Activated CD4-positive, alpha-beta T cell treated with anti-CD3 and anti-CD28 coated beads, Interleukin-2, Interleukin-4, amounts not matched to agents 100 ng/mL and 50 ng/mL, durations not matched to agents 16 hours and 8 hours (primary cell): ENCODE measurements at regions not wholly inside any gene's neighbourhood (a gene's known extent, or its start where the extent isn't known, plus 50 kb on each side); places are given as distances from the start of the nearest gene placed in this dataset.
"Not testable (repeated sequence)": the region's sequence is repeated elsewhere in the genome, so short reads cannot be mapped to it uniquely, and the experiment has no call there.

Experiments used
- DNase-seq: peaks from one replicate; pipeline ENCODE4 v3.0.0-alpha.2; 2020; ENCODE audit warnings: low spot score

DNA sequence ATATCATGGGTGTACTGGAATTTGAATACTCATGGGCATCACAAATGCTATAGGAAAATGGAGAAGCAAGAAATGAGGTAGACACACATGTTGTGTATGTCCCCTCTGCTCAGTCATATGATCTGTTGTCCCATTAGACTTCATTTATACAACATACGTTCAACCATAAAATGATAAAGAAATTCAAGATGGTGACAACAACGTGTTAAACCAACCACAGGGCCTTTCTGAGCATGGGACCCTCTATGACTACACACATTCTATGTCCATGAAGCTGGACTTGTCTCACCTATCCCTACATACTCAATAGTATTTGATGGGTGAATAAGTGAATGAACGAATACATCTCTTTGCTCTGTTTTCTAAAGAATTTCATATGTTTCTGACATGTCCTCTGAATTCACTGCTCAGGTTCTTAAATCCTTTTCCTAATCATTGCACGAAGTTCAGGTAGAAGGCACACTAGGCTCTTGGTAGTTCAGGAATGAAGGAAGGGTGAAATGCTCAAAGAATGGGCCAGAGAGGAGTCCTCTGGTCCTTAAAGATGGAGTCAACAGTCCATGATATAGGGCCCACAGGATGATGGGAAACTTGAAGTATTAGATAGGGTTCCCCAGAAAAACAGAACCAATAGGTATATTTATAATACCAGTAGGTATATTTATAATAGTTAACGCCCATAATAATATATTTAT lies 105.7 kb upstream of the PPM1H start:
- DNase-seq, result no peak

DNA sequence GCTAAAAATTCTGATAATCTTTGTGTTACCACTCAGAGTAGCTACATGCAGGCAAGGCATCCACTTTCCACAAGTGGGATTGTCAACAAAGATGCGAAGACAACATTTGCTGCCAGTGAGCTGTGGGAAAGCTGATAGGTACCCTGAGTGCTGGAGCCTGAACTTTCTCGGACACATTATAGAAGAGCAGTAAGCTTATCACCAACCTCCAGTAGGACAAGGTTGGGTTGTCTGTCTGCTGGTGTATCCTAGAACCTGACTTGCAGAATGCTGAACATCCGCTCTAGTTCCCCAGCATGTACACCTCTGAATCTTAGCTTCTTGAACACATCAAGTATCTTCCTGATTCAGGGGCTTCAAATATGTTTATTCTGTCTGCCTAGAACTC lies 103.8 kb upstream of the PPM1H start:
- DNase-seq, result no peak

DNA sequence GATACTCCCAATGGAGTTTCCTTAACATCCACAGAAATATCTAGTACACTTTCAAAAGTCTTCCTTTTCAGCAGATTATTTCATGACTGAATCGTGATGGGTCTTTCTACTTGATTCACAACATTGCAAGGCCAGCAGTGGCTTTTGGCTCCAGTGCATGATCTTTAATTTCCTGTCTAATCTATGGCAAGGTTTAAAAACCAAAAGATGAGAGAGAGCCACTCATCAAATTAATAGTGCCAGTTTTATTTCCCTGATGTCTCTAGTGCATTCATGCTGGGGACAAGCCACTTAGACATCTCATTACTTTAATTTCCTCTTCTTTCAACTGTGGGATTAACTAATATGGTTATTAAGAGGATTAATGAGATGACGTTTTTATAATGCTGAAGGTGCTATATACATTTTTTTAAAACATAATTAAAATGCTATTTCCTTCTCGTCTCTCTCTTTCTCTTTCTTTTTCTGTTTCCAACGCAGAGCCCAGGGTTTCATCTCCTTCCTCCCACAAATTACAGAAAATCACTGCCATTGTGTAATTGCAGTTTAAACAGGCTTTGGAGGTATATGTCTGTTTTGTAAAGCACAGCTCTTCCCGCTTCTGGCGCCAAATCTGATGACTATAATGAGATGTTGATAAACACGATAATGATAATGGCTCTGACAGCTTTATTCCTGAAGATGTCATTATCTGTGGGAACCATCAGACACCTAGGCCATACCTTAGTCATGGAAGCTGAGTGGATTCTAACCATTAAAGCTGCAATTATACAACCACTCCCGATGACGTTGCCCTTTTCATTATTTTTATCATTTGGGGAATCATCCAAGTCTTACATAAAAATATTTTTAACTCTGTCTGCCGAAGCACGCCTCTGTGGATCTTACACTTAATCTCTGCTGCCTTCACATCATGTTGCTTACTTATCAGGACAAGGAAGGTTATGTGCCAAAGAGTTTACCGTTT lies 103.1 kb upstream of the PPM1H start:
- DNase-seq, result no peak

DNA sequence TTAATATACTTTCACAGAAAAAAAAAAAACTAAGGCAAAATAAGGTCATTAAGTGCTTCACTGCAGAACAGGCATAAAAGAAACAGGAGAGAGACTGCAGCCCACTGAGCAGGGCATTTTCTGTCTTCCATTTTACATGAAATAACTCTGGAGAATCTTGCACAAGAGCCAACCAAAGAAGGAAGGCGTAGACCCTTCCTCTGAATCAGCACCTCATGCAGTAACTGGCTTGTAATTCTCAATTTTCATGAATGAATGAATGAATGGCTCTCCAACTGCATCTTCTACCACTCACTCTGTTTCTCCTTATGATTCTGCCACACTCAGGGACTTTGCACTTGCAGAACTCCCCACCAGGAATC lies 102.0 kb upstream of the PPM1H start:
- DNase-seq, result no peak

DNA sequence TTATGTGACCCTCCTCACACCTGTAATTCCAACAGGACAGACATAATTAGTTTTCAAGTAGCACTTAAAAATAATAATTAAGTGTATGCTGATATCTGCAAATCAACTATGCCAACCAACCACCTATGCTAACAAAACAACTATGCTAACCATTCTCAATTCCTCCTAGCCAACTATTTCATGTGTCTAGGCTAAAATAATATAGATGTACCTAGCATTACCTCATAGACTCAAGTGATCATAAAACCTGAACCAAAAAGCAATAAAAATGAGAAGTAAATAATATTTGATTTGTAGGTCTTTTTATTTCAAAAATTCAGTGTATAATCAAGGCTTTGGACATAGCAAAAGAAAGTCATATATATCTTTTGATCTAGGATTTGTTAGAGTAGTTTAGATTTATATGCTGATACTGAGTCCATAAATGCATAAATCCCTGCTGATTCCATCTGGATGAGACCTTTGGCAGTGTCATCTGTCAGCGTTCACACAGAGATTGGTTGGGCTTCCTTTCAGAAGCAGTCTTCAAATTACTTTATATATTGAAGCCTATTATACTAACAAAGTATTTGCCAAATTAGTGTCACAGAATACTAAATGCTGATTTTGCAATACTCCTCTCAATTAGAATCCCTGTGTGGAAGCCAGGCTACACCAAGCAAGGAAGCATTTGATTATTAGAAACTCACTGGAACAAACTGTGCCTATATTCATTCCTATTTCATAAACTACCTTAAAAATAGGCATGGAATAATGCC lies 101.4 kb upstream of the PPM1H start:
- no peak for DNase-seq

DNA sequence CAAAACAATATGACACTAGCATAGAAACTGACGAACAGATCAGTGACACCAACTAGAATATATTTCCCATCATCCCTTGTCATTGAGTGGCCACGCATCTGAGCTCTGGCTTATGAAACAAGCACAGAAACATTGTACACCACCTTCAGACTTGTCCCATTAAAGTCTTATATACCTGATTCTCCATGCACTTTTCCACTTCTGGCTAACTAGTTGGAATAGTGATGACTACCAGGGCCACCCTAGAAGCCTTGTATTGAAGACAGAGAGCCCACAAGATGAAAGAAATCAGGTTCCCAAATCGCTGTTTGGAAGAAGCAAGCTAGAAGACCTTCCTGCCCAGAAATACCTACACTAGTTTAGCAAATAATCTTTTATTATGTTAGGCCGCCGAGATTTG lies 99.7 kb upstream of the PPM1H start:
- DNase-seq, result no peak

DNA sequence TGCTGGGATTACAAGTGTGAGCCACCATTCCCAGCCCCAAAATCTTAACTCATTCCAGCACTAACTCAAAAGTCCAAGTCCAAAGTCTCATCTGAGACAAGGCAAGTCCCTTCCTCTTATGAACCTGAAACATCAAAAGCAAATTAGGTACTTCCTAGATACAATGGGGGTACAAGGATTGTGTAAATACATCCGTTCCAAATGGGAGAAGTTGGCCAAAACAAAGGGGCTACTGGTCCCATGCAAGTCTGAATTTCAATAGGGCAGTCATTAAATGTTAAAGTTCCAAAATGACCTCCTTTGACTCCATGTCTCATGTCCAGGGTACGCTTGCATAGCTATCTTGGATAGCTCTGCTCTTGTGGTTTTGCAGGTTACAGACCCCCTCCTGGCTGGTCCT lies 94.7 kb upstream of the PPM1H start:
- DNase-seq, result no peak

DNA sequence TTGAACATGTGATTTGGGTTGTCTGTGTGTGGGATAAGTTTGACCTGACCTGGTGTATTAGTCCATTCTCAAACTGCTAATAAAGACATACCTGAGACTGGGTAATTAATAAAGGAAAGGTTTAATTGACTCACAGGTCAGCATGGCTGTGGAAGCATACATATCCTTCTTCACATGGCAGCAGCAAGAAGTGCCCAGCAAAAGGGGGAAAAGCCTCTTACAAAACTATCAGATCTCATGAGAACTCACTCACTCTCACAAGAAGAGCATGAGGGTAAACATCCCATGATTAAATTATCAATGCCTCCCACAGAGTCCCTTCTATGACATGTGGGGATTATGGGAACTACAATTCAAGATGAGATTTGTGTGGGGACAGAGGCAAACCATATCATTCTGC lies 94.0 kb upstream of the PPM1H start:
- DNase-seq, result no peak

DNA sequence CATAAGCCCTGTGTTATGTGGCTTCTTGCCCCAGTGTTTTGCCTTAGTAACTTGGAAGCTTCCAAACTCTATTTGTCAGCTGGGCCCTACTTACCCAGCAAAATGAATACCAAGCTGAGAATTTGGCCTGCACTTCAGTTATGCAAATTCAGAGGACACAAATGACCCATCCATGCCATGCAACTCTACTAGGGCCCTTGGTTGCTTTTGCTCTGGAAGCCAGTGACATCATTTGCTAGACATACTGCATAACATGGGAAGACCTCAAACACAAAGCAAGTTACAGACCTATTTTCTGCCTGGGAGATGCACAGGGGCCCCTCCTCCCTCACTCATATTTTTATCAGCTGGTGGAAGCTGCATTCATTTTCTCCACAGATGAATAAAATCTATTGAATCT lies 90.2 kb upstream of the PPM1H start:
- DNase-seq, result no peak

DNA sequence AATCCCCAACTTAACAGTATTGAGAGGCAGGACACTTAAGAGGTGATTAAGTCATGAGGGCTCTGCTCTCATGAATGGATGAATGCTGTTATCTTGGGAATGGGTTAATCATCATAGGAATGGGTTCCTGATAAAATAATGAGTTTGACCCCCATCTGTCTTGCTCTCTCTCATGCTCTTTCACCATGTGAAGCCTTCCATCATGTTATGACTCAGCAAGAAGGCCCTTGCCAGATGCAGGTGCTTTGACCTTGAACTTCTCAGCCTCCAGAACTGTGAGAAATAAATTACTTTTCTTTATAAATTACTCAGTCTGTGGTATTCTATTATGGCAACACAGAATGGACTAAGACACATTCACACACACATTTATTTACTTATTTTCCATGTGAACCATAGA lies 89.0 kb upstream of the PPM1H start:
- DNase-seq, result no peak

DNA sequence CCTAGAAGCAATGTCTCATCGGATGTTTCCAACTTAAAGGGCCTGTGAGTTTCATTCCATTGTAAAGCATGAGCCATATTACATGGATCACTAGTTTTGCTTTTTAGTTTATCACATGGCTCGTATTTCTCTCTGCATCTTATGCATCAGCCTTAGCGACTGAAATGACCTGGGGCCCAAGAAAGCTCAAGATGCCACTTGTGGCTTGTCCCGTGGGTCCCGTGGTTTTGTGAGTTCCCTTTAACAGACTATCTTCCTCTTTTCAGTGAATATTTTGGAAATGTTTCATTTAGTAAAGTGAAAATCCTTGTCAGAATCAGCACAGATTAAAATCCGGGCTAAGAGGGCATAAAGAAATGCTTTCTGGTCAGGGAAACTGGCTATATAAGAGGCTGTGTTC lies 86.2 kb upstream of the PPM1H start:
- no peak for DNase-seq

DNA sequence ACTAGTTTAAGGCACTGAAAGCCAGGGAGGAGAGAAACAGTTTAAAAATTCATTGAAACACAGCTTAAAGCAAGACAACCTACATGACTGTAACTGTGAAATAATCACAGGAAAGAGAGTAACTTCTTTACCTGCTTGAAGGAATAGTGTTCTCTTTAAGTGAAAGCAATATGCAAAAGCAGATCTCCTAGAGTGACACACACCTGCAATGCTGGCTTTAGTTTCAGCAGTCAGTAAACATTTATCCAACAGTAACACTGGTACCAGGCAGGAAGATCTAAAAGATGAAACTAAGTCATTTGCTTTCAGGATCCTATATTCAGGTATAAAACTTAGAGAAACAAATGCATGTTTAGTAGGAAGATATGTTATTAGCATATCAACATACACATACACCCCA lies 85.3 kb upstream of the PPM1H start:
- DNase-seq, result no peak

DNA sequence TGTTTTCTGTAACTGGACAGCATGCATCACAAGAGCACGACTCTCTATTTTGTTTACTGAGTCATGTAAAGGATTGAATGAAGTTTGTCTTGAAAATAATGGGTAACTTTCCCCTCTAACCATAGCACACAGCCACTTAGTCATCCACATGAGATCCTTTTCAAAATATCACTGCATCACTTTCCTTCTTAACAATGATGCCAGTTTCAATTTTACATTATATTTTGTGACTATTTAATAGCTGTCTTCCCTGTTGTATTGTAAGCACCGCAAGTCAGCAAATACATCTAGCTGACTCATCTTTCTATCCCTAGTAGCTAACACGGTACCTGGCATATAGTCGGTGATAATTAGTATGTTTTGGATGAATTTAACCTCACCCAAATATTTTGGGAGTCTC lies 83.3 kb upstream of the PPM1H start:
- DNase-seq, result no peak

DNA sequence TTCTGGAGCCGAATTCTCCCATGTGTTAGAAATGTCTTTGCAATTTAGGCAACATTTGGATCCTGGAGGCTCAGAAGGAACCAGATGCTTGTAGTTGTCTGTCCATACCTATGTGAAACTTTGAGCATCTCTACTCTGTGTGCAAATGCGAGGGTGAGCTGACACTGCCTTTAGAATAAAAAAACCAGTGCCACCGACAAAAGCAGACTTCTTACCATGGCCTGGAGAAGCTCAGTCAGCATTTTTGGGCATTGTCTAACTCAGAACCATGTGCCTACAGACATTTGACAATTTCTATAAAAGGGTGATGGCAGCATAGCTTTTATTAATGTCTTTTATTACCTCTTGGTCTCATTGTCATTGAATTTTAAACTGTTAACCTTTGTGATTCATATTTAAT lies 78.4 kb upstream of the PPM1H start:
- no peak for DNase-seq

DNA sequence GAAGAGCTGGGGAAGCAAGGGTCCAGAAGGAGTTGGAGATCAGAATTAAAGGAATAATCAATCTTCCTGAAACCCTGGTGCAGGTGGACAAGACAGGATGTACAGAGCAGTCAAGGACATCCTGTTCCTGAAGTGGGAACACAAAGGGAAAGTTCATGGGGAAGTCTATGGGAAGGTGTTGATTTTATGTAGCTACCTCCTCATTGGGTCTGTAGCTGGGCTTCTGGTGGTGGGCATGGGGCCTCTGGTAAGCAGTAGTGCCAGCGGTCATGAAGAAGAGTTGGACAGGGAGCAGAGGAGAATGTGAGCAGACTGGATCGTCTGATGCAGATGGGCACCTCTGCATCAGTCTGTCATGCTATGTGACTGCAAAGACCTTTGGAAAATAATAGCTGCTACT lies 75.7 kb upstream of the PPM1H start:
- no peak for DNase-seq

DNA sequence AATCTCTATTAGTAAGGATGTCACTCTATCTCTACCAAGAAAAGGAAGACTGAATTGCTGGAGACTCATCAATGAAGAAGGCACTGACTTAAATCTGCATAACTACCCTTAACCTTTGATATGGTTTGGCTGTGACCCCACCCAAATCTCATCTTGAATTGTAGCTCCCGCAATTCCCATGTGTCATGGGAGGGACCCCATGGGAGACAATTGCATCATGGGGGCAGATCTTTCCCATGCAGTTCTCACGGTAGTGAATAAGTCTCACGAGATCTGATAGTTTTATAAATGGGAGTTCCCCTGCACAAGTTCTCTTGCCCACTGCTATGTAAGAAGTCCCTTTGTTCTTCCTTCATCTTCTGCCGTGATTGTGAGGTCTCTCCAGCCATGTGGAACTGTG lies 73.4 kb upstream of the PPM1H start:
- no peak for DNase-seq

DNA sequence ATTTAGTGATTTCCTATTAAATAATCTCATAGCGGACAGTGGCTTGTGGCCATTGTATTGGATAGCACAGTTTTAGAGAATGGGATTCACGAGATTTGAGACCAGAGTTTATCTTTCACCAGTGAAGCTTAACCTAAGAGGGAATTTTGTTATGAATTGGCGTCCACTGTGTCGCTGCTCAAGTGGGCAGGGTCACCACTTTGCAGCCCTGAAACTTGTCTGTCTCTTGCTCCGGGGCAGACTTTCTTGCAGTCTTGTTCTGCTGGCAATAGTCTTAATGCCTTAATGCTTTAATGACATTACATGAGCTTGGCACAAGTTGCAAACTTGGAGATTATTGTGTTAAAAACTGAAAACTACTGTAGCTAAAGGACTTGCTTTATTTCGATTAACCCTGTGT lies 72.8 kb upstream of the PPM1H start:
- no peak for DNase-seq

DNA sequence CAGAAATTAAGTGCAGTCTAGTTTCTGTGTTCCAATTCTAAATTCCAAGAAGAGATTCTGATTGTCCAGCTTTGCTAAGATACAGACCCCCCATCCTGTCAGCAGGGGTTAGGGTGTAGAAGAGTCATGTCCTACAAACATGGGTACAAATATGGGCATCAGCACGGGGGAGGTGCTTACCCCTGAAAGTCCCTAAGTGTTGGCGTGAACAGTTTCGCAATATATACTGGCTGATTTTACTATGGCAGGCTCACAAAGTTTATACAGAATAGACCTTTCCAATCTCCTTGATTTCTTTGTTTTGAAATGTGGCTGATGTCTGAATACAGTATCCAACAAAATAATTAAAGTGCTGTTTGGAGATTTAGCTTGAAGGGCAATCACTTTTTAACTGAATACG lies 71.6 kb upstream of the PPM1H start:
- no peak for DNase-seq

DNA sequence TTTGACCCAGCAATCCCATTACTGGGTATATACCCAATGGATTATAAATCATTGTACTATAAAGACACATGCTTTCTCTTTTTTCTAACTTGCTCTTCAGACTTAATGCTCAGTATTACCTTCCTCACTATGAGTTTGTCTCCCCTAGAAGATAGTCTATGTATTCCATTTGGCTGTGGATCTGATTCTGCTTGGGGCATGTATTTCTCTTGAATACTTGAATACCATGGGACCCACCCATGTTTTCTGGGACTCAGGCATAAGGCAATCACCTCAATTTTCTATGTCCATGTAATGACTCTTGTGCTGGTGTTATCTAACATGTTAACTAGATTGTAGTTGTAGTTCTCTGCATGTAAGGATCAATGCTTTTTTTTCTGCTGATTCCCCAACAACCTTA lies 70.4 kb upstream of the PPM1H start:
- DNase-seq, result no peak

DNA sequence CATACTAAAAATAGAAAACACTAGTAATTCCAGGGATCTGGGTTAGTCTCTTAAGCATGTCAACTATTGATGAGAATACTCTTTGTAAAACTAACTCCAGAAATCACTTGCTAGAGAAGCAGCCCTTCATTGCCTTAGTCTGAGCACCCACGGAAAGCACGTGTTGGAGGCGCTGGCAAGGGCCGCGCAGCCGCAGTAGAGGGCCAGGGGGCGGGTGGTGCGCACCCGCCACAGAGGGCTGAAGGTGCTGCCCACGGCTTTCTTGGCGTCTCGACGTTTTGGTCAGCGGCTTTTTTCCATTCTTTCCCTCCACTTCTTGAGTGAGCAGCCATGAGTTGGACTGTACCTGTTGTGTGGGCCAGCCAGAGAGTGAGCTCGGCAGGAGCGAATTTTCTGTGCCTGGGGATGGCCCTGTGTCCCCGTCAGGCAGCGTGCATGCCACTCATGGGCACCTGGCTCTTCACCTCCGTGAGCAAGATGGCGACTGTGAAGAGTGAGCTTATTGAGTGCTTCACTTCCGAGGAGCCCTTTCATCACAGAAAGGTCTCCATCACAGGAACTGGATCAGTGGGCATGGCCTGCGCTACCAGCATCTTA lies 68.4 kb upstream of the PPM1H start:
- DNase-seq, result no peak

DNA sequence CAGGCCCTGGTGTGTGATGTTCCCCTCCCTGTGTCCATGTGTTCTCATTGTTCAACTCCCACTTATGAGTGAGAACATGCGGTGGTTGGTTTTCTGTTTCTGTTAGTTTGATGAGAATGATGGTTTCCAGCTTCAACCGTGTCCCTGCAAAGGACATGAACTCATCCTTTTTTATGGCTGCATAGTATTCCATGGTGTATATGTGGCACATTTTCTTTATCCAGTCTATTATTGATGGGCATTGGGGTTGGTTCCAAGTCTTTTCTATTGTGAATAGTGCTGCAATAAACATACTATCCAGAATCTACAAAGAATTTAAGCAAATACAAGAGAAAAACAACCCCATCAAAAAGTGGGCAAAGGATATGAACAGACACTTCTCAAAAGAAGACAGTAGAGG lies 67.1 kb upstream of the PPM1H start:
- DNase-seq, result not testable (repeated sequence)

DNA sequence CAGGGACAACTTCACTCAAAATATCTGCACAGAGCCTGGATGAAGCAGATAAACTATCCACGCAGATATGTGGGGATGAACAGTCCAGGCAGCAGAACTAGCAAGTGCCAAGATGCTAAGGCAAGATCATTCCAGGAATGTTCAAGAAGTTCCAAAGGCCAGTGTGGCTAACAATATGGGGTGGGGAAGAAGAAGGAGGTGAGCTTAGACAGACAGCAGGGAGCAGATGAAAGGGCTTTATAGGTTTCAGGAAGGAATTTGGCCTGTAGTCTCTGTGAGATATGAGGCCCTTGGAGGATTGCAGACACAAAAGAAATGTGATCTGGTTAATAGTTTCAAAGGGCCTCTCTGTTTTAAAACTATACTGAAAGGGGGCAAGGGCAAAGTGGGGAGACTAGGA lies 63.5 kb upstream of the PPM1H start:
- DNase-seq, result no peak

DNA sequence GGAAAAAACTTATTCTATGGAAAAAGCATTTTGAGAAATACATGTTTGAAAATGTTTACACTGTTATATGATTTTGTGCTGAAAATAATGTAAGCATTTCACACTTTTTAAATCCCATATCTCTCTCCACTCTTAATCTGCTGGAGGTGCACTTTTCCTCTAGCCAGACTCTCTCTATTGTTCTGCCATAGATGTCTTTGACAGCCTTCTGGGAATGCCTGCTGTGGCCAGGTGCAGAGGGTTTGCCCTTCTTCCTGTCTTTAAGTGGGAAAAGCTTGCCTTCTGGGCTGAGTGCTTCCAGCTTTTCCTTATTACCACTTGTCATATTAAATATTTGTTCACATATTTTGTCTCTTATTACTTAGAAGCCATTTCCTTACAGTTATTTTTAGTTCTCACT lies 60.1 kb upstream of the PPM1H start:
- DNase-seq, result no peak
